ENCODE measurements at regions not wholly inside any gene's neighbourhood (a gene's known extent, or its start where the extent isn't known, plus 50 kb on each side); places are given as distances from the start of the nearest gene placed in this dataset.

- 85% methylated on average over 2 of the region's 2 CpGs for WGBS
- DNase-seq (ENCODE audit: extremely low spot score) = no peak
- no peak overlapping the region for H3K4me3 ChIP-seq (ENCODE audit: low read depth, low read length)
- H3K4me1 ChIP-seq (ENCODE audit: insufficient read depth) = no peaks in the 10 kb centered on the region
- no peaks in the 10 kb centered on the region for H3K36me3 ChIP-seq (ENCODE audit: insufficient read depth)
- no peak overlapping the region for H3K27ac ChIP-seq (ENCODE audit: low read depth)
These were observed 473.3 kb upstream of the CD180 start for GRCh38 chr5:67669916-67670315.

- H3K4me3 ChIP-seq (ENCODE audit: low read depth, low read length) = no peak overlapping the region
- DNase-seq (ENCODE audit: extremely low spot score) = no peak
- H3K27ac ChIP-seq (ENCODE audit: low read depth) = no peak overlapping the region
- H3K36me3 ChIP-seq (ENCODE audit: insufficient read depth) = no peaks in the 10 kb centered on the region
- WGBS = 76% methylated on average over 3 of the region's 3 CpGs
- no peaks in the 10 kb centered on the region for H3K4me1 ChIP-seq (ENCODE audit: insufficient read depth)
These were observed 463.6 kb upstream of the CD180 start for GRCh38 chr5:67660149-67660548.

GRCh38 chr5:67659288-67659687 is 462.7 kb upstream of the CD180 start:
- WGBS = 72% methylated on average over 6 of the region's 6 CpGs
- Histone ChIP-seq H3K4me3 (ENCODE audit: low read depth, low read length) (no peak overlapping the region), H3K36me3 (ENCODE audit: insufficient read depth) (no peaks in the 10 kb centered on the region), H3K27ac (ENCODE audit: low read depth) (no peak overlapping the region), H3K4me1 (ENCODE audit: insufficient read depth) (no peaks in the 10 kb centered on the region)
- DNase-seq (ENCODE audit: extremely low spot score) = no peak

GRCh38 chr5:67657055-67657454 is 460.5 kb upstream of the CD180 start:
- Histone ChIP-seq H3K4me3 (ENCODE audit: low read depth, low read length) (no peak overlapping the region), H3K27ac (ENCODE audit: low read depth) (no peak overlapping the region), H3K36me3 (ENCODE audit: insufficient read depth) (no peaks in the 10 kb centered on the region), H3K4me1 (ENCODE audit: insufficient read depth) (no peaks in the 10 kb centered on the region)
- WGBS = 76% methylated on average over 5 of the region's 5 CpGs
- no peak for DNase-seq (ENCODE audit: extremely low spot score)

- Histone ChIP-seq H3K36me3 (ENCODE audit: insufficient read depth) (no peaks in the 10 kb centered on the region), H3K4me3 (ENCODE audit: low read depth, low read length) (no peak overlapping the region), H3K4me1 (ENCODE audit: insufficient read depth) (no peaks in the 10 kb centered on the region), H3K27ac (ENCODE audit: low read depth) (no peak overlapping the region)
- no peak for DNase-seq (ENCODE audit: extremely low spot score)
- 74% methylated on average over 1 of the region's 1 CpG for WGBS
These were observed 455.6 kb upstream of the CD180 start for GRCh38 chr5:67652201-67652600.

GRCh38 chr5:67651180-67651579 is 454.6 kb upstream of the CD180 start:
- no peaks in the 10 kb centered on the region for H3K36me3 ChIP-seq (ENCODE audit: insufficient read depth)
- no peak overlapping the region for H3K27ac ChIP-seq (ENCODE audit: low read depth)
- no peak for DNase-seq (ENCODE audit: extremely low spot score)
- H3K4me3 ChIP-seq (ENCODE audit: low read depth, low read length) = no peak overlapping the region
- H3K4me1 ChIP-seq (ENCODE audit: insufficient read depth) = no peaks in the 10 kb centered on the region
- 72% methylated on average over 1 of the region's 1 CpG for WGBS

- peak; percentile 81 for DNase-seq (ENCODE audit: extremely low spot score)
- no peak overlapping the region for H3K4me3 ChIP-seq (ENCODE audit: low read depth, low read length)
- H3K36me3 ChIP-seq (ENCODE audit: insufficient read depth) = no peaks in the 10 kb centered on the region
- H3K4me1 ChIP-seq (ENCODE audit: insufficient read depth) = no peaks in the 10 kb centered on the region
- 52% methylated on average over 6 of the region's 6 CpGs for WGBS
- no peak overlapping the region for H3K27ac ChIP-seq (ENCODE audit: low read depth)
These were observed 451.6 kb upstream of the CD180 start for GRCh38 chr5:67648201-67648671.

GRCh38 chr5:67647772-67648171 is 451.2 kb upstream of the CD180 start:
- Histone ChIP-seq H3K27ac (ENCODE audit: low read depth) (no peak overlapping the region), H3K4me1 (ENCODE audit: insufficient read depth) (no peaks in the 10 kb centered on the region)
- DNase-seq (ENCODE audit: extremely low spot score) = no peak

GRCh38 chr5:67644221-67644920 is 447.8 kb upstream of the CD180 start:
- no peak for DNase-seq (ENCODE audit: extremely low spot score)
- Histone ChIP-seq H3K27ac (ENCODE audit: low read depth) (no peak overlapping the region), H3K36me3 (ENCODE audit: insufficient read depth) (no peaks in the 10 kb centered on the region), H3K4me1 (ENCODE audit: insufficient read depth) (no peaks in the 10 kb centered on the region), H3K4me3 (ENCODE audit: low read depth, low read length) (no peak overlapping the region)
- WGBS = 96% methylated on average over 3 of the region's 3 CpGs

More at GRCh38 chr5:67647772-67648171, 451.2 kb upstream of the CD180 start:
- no peaks in the 10 kb centered on the region for H3K36me3 ChIP-seq (ENCODE audit: insufficient read depth)
- no peak overlapping the region for H3K4me3 ChIP-seq (ENCODE audit: low read depth, low read length)
- 68% methylated on average over 2 of the region's 2 CpGs for WGBS

GRCh38 chr5:67643536-67643935 is 446.9 kb upstream of the CD180 start:
- Histone ChIP-seq H3K27ac (ENCODE audit: low read depth) (no peak overlapping the region), H3K4me3 (ENCODE audit: low read depth, low read length) (no peak overlapping the region), H3K4me1 (ENCODE audit: insufficient read depth) (no peaks in the 10 kb centered on the region), H3K36me3 (ENCODE audit: insufficient read depth) (no peaks in the 10 kb centered on the region)
- no peak for DNase-seq (ENCODE audit: extremely low spot score)
- 37% methylated on average over 2 of the region's 2 CpGs for WGBS

- H3K4me1 ChIP-seq (ENCODE audit: insufficient read depth) = no peaks in the 10 kb centered on the region
- DNase-seq (ENCODE audit: extremely low spot score) = no peak
- WGBS = 46% methylated on average over 2 of the region's 2 CpGs
- H3K27ac ChIP-seq (ENCODE audit: low read depth) = no peak overlapping the region
- H3K4me3 ChIP-seq (ENCODE audit: low read depth, low read length) = no peak overlapping the region
- no peaks in the 10 kb centered on the region for H3K36me3 ChIP-seq (ENCODE audit: insufficient read depth)
These were observed 443.4 kb upstream of the CD180 start for GRCh38 chr5:67639976-67640375.

- no peaks in the 10 kb centered on the region for H3K4me1 ChIP-seq (ENCODE audit: insufficient read depth)
- no peak for DNase-seq (ENCODE audit: extremely low spot score)
- no peak overlapping the region for H3K4me3 ChIP-seq (ENCODE audit: low read depth, low read length)
- WGBS = 64% methylated on average over 3 of the region's 3 CpGs
- no peak overlapping the region for H3K27ac ChIP-seq (ENCODE audit: low read depth)
- no peaks in the 10 kb centered on the region for H3K36me3 ChIP-seq (ENCODE audit: insufficient read depth)
These were observed 442.7 kb upstream of the CD180 start for GRCh38 chr5:67639313-67639712.

GRCh38 chr5:67636850-67637524 is 440.4 kb upstream of the CD180 start:
- Histone ChIP-seq H3K4me3 (ENCODE audit: low read depth, low read length) (no peak overlapping the region), H3K27ac (ENCODE audit: low read depth) (no peak overlapping the region), H3K4me1 (ENCODE audit: insufficient read depth) (no peaks in the 10 kb centered on the region), H3K36me3 (ENCODE audit: insufficient read depth) (no peaks in the 10 kb centered on the region)
- 79% methylated on average over 3 of the region's 3 CpGs for WGBS
- no peak for DNase-seq (ENCODE audit: extremely low spot score)

GRCh38 chr5:67636091-67636490 is 439.5 kb upstream of the CD180 start:
- no peak overlapping the region for H3K27ac ChIP-seq (ENCODE audit: low read depth)
- H3K4me1 ChIP-seq (ENCODE audit: insufficient read depth) = no peaks in the 10 kb centered on the region
- H3K36me3 ChIP-seq (ENCODE audit: insufficient read depth) = no peaks in the 10 kb centered on the region
- no peak overlapping the region for H3K4me3 ChIP-seq (ENCODE audit: low read depth, low read length)
- 38% methylated on average over 1 of the region's 1 CpG for WGBS
- no peak for DNase-seq (ENCODE audit: extremely low spot score)

Measured in urinary bladder (tissue), 3 donors.